ENCODE measurements at regions not wholly inside any gene's neighbourhood (a gene's known extent, or its start where the extent isn't known, plus 50 kb on each side); places are given as distances from the start of the nearest gene placed in this dataset.
A peak's percentile ranks its signal among the peaks of the same experiment; 100 is the strongest.
"Not testable (repeated sequence)": the region's sequence is repeated elsewhere in the genome, so short reads cannot be mapped to it uniquely, and the experiment has no call there.

DNA sequence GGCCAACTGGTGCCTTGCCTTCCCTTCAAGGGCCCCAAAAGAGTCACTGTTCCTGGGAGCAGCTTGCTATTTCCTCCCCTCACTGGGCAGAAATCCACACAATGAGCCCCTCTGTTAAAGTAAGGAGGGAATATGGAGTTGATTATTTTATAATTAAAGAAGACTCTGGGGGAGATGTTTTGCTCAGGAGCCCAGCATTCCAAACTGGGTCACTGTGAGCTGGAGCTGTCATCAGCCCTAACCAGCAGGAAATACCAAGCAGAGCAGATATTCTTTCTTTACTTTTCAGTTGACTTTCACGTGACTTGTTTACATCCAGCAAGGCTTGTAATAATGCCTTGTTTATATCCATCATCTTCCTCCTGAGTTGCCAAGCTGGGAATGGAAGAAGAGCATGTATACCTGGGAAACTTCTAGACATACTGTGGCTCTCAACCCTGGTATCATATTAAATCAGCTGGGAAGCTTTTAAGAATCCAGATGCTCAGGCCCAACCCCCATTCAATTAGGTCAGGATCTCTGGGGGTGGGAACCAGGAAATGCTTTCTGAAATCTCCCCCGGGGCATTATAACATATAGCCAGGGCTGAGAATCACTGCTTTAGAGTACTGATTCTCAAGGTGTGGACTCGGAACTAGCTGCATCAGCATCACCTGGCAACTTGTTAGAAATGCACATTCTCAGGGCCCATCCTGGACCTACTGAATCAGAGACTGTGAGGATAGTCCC lies 175.6 kb upstream of the MYLIP start:
- DNase-seq = no peak

DNA sequence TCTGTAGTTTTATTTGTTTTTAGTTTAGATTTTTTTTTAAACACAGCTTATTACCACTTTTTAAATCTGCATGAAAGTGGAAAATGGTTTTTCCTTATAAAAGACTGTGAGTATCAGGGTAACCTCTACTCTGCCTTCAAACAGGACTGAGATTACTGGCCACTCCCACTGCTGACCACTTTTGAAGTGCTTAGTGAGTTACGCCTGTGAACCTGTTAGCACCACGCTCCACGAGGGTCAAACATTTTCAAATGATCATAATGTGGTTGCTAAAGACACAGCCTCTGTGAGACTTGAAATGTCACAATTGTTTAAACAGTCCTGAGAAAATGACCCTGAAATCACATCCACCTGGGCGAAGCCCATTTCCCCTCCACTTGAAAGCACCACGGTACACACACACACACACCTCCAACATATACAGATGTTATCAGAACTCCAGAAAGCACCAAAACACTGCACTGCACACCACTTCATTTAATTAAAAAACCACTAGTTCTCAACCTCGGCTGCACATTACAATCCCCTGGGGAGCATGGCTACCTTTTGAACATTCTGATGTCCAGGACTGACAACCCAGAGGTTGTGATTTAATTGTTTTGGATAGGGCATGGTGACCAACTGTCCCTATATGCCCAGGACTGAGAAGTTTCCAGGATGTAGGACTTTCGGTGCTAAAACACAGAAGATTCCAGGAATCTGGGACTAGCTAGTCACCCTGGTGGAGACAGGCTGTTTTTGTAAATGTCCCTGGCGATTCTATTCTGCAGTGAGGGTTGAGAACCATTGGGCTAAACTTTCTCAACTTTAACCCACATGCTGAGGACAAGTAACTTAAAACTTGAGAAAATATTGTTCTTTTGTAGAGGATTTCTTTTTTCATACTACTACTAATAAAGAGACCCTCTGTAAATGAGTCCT lies 176.4 kb upstream of the MYLIP start:
- DNase-seq = no peak

DNA sequence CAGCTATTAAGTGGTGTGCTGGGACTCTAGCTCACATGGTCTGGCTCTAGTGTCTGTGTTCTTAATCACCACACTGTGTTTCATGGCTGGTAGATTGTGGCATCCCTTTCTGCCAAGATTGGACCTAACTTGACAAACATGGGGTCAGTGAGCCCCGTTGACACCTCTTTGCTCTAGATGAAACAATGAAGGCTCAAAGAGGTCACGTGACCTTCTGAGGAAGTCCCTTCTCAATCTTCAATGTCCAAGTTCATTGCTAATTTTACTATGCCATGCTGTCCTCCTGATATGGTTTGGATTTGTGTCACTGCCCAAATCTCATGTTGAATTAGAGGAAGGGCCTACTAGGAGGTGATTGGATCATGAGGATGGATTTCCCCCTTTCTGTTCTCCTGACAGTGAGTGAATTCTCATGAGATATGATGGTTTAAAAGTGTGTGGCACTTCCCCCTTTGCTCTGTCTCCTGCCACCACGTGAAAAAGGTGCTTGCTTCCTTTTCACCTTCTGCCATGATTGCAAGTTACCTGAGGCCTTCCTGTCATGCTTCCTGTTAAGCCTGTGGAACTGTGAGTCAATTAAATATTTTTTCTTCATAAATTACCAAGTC lies 177.8 kb upstream of the MYLIP start:
- DNase-seq = no peak

DNA sequence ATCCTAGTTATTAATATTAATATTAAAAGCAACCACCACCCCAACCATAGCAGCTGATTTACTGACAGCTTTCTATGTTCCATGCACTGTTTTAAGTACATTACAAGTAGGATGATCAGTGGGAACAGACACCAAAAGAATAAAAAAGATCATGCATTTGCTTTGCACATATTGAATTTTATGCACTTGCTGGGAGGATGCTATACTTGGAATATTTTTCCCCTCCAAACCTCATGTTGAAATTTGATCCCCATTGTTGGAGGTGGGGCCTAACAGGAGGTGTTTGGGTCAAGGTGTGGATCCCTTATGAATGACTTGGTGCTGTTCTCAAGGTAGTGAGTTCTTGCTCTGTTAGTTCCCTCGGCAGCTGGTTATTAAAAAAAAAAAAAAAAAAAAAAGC lies 178.9 kb upstream of the MYLIP start:
- no peak for DNase-seq

DNA sequence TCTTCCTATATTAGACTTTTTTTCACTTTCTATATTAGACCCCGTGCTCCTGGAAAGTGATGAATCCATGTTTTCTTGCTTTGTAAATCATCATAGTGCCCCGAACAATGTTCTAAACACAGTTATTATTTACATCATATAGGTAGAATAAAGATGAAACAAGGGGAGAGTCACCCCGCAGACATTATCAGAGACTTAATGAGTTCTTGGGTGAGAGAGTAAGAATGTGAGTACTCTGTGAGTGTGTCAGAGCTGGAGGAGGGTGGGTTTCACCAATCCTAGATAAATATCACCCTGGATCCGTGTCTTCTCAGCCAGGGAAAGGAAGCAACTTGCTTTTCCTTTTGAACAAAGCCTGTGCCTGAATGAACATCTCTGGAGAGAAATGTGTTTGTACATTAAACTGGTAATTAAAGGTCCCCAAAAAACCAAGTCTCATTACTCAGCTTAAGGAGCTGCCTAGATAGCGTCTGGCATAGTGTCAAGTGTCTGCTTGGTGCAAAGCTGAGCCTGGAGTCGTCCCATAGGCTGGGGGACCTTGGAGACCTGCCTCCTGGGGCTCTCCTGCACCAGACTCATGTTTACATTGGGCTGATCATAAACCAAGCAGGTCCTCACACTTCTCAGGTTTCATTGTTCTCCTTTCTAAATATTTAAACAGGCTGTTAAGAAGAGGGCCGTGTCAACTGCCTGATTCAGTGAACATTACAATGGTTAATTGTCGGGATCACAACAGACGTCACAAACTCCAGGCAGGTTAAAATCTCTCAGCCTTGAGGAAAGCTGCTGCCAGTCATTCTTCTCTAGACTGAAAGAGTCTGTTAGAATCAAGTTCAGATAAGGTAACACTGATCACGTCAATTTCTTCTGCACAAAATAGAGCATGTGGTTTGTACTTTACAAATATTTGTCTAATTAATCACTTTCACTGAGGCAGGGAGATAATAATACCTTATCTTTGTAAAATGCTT lies 179.7 kb upstream of the MYLIP start:
- peak; percentile 63 for DNase-seq

DNA sequence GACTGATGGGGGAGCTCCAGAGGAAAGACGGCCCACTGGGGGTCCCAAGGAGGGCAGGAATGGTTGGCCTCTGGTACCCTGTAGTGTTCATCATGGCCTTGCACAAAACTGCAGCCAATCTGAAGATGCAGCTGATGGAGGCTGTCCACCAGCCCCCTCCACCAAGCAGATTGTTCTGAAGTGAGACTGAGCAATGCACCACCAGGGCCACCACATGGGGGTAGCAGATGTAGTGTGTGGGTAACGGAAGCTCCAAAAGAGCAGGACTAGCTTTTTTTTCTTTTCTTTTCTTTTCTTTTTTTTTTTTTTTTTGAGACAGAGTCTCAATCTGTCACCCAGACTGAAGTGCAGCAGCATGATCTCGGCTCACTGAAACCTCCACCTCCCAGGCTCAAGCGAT lies 181.0 kb upstream of the MYLIP start:
- no peak for DNase-seq

DNA sequence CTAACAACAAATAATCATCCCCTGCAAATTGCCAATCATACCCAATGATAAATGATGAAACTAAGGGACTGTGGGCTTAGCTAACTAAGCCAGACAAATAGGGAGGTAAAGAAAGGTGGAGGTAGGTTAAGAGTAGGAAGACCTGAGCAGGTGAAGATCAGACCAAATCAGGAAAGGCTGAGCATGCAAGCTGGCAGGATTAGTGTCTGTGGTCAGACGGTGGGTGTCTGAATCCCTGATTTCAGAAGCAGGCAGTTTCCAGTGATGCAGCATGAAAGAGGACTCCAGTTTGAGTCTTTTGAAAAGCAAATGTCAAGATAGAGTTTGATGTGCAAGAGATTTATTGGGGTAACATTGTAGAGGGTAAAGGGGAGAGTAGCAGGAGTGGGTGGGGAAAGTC lies 181.4 kb upstream of the MYLIP start:
- no peak for DNase-seq

DNA sequence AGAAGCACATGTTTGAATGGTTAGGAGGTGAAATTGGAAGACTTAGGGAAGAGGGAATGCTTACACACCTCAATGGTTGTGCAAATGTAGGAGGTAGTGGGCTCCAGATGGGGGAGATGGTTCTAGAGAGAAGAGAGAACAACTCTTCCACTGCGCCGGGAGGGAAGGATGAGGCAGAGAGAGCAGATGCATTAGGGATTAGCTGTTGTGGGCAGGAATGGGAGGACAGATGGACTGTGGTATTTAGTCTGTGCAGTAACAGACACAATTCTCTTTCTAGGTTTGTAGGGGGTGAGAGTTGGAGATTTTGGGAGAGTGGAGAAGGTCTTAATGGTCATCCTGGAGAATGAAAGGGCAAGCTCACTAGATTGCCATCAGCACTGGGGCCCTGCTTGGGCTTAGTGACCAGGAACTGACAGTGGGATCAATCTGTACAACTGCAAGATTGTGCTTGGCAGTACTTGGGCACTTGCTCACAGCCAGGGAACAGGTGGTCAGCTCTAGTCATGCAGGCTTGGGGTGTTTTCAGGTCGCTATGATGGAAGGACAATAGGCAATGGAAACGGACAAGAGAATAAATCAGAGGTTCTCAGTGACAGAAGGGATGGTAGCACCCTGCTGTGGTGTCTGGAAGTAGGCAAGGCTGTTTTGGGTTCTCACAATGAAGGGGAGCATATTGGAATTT lies 182.0 kb upstream of the MYLIP start:
- no peak for DNase-seq

DNA sequence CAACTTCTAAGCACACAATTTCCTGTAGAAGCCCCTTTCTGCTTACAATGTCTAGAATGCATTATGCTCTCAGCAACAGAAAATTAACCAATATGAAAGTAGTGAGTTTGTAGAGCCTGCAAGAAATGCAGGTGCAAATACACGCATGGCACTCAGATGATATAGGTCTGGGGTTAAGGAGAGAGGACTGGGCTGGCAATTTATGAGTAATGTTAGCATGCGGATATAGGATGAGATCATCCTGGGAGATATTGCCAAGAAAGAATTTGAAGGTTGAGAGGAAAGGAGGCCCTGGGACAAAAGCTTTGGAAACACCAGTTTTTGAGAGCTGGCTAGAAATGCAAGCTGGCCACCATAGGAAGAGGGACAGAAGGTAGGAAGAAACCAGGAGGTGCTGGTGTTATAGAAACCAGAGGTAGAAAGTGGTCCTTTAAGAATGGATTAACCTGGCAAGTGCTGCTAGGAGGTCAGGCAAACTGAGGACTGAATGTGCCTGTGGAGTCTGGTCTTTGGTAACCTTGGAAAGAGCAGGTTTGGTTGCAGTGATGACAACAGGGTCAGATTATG lies 183.2 kb upstream of the MYLIP start:
- no peak for DNase-seq

DNA sequence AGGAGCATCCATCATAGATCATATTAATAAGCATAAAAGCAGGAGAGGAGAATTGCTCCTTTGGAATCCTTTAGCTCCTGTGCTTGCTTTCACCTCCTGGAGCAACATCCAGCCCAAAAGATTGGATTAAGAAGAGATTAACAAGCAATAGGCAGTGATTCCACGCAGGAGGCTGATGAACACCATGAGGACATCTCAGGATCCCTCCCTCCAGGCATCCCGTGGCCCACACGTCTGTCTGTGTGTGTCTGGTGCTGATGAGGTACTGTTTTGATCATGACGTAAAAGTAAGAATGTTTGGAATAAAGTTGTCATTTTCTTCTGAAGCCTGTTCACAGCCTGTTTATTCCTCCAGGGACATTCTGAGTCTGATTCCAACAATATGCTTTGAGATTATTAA lies 185.5 kb upstream of the MYLIP start:
- DNase-seq = no peak

DNA sequence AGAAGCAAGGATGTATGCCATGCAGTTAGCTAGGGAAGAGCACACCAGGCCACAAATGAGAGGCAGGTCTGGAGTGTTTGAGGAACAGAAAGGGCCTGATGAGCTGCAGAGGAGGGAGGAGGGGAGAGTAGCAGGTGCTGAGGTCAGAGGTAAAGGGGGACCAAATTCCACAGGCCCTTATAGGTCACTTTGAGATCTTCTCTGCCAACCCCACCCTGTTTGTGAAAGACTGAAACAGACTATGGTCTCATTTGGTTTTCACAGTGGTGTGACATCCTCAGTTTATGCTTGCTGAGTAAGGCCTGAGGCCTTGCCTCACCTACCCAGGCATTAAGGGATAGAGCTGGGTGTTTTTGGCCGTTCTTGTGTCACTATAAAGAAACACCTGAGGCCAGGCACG lies 187.7 kb upstream of the MYLIP start:
- no peak for DNase-seq

DNA sequence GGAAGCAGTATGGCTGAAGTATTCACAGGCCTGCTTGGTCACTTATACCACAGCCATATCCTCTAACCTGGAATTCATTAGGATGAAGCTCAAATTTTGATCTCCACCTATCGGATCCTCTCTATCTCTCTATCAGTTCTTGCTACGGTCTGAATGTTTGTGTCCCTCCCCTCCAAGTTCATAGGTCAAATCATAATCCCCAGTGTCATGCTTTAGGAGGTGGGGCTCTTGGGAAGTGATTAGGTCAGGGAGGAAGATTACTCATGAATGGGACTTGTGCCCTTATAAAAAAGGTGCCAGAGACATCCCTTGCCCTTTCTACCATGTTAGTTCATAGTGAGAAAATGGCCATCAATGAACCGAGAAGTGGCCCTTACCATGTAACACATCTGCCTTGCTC lies 190.8 kb upstream of the MYLIP start:
- DNase-seq = no peak

DNA sequence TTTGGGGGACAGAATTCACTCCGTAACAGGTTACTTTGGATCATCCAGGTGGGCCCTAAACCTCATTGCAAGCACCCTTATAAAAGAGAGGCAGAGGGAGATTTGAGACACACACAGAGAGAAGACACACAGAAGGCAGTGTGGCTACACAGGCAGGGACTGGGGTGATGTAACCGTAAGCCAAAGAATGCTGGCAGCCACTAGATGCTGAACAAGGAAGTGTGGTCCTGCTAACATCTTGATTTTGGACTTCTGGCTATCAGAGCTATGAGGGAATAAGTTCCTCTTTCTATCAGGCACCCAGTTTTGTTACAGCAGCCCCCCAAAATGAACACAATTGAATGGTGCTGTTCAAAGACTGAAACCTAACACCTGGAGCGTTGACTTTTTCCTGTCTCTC lies 191.3 kb upstream of the MYLIP start:
- DNase-seq = no peak

DNA sequence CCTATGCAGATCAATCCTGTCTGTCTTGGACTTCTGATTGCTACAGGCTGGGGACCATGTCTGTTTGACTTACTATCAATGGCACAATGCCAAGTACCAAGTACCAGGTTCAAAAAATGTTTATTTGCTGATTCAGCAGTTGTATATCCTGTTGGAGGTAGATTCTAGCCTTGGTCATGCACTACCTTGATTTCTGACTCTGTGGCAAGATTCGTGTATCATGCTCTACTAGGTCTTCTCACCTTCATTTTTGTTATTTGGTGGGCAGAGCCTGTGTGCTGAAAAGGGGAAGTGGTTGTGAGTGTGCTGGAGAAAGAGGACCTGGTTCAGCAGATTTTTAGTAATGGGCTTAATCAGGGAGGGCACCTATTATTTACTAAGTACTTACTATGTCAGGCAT lies 192.4 kb upstream of the MYLIP start:
- DNase-seq = no peak

DNA sequence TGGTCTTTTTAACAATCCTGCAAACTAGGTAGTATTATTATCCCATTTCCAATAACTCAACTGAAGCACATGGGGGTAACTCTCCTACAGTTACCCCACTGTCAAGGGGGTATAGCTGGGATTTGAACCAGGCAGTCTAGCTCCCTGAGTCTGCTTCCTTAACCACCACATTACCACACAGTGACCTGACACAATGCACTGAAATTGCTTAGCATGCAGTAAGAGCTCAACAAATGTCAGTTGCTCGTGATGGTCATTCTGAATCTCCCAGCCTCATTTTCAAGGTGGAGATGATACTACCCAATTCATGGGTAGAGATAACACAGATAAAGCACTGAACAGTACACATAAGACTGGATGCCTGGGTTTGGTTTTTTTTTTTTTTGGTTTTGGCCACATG lies 193.2 kb upstream of the MYLIP start:
- no peak for DNase-seq

DNA sequence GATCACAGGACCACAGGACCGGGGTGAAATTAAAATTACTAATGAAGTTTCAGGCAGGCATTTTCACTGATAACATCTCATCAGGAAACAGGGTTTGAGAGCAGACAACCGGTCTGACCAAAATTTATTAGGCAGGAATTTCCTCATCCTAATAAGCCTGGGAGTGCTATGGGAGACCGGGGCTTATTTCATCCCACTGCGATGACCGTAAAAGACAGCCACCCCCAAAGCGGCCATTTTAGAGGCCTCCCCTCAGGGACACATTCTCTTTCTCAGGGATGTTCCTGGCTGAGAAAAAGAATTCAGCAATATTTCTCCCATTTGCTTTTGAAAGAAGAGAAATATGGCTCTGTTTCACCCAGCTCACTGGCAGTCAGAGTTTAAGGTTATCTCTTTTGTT lies 197.2 kb upstream of the MYLIP start:
- DNase-seq = not testable (repeated sequence)

DNA sequence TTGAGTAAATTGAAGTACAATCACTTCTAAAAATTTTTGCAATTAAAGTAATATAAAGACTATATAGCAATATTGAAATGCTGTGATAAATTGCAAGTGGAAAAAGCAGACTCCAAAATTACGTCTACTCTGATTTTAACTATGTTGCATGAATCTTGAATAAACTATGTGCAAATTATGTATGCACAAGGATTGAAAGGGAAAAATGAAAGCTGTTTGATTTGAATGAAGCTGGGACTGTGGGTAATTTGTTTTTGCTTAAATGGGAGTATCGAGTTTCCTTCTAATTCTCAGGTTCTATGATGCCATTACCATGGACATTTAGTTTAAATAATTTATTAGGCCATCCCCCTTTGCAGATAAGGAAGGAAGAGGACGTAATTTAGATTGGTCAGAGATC lies 198.7 kb upstream of the MYLIP start:
- DNase-seq = no peak

DNA sequence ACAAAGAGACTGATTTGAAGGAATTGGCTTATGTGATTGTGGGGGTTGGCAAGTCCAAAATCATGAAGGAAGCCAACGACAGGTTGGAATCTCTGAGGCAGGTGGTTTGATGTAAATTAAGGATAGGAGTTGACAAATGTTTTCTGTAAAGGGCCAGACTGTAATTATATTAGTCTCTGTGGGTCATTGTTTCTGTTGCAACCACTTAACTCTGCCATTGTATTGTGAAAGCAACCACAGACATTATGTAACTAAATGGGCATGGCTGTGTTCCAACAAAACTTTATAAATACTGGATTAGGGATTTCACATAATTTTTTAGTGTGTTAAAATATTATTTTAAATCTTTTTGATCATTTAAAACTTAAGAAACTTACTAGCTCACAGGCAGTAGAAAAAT lies 199.2 kb upstream of the MYLIP start:
- no peak for DNase-seq

DNA sequence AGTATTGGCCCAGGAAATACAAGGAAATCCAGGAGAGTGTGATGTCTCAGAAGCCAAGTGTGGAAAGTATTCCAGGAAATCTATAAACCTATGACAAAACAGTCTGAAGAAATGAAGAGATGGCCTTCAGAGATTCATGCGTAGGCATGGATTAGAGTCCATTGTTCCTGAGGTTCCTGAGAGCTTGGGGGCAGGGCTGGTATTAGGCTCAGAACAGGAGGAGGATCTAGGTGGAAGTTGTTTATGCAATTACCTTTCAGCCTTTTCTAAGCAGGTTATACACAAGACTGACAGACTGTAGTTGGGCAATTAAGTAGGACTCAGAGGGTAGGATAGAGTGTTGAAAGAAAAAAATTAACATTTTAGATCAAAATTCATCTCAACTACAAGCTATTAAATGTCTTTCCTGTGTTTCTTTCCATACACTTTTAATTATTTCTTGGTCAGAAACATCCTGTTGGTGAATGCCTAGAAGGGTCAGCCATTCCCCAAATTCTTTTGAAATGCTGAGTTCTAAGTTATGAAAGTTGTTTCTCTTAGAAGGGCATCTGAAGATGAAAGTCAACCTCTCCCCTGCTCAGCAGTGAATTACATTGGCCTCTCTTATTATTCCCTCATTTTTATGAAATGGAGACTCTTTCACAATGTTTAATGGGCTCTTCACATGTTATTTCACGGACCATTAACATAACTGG lies 201.2 kb upstream of the MYLIP start:
- no peak for DNase-seq

DNA sequence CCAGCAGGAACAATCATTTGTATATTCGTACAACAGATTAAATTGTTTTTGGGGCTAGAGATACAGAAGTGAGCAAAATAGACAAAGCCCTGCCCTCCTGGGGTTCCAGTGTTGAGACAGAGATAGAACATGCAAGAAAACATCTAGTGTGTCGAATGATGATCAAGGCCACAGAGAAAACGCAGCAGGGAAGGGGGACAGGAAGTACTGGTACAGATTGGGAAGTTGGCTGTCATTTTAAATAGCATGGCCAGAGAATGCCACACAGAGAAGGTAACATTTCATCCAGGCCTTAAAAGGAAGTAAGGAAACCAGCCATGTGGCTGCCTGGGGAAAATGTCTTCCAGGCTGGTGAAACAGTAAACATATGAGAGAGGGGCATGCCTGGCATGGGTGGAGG lies 202.6 kb upstream of the MYLIP start:
- no peak for DNase-seq

DNA sequence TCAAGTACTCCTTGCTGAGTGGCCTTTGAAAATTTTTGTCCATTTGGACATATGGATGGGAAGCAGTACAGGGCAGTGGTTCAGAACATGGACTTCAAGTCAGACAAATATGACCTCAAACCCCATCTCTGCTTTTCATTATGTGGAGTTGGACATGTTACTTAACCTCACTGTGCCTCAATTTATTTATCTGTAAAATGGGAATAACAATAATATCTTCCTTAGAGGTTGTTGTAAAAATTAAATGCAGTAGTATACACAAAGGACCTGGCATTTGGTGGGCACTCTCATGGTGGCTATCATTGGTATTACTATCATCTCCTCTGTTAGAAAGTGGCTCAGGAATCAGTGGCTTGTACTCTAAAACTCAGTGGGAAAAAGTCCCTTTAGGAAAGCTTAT lies 204.0 kb upstream of the MYLIP start:
- no peak for DNase-seq
